ENCODE measurements at regions not wholly inside any gene's neighbourhood (a gene's known extent, or its start where the extent isn't known, plus 50 kb on each side); places are given as distances from the start of the nearest gene placed in this dataset.

GRCh38 chr13:107644136-107644535, 571.2 kb downstream of the LIG4 start:
- no peaks in the 10 kb centered on the region for H3K4me1 ChIP-seq
- no peaks in the 10 kb centered on the region for H3K9me3 ChIP-seq
- TF ChIP-seq, protein P1, sequence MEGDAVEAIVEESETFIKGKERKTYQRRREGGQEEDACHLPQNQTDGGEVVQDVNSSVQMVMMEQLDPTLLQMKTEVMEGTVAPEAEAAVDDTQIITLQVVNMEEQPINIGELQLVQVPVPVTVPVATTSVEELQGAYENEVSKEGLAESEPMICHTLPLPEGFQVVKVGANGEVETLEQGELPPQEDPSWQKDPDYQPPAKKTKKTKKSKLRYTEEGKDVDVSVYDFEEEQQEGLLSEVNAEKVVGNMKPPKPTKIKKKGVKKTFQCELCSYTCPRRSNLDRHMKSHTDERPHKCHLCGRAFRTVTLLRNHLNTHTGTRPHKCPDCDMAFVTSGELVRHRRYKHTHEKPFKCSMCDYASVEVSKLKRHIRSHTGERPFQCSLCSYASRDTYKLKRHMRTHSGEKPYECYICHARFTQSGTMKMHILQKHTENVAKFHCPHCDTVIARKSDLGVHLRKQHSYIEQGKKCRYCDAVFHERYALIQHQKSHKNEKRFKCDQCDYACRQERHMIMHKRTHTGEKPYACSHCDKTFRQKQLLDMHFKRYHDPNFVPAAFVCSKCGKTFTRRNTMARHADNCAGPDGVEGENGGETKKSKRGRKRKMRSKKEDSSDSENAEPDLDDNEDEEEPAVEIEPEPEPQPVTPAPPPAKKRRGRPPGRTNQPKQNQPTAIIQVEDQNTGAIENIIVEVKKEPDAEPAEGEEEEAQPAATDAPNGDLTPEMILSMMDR (IDR thresholded peaks at IDR 0.05), result no peak
- no peak for TF ChIP-seq POLR2A (IDR thresholded peaks at IDR 0.05)
- no peak for ATAC-seq
- no peak overlapping the region for H3K4me3 ChIP-seq
- WGBS (ENCODE audit: insufficient coverage, low coverage, low lambda C conversion rate, missing lambda C conversion rate), result 27% methylated on average over 4 of the region's 4 CpGs
- H3K27ac ChIP-seq, result no peak overlapping the region
- no peak for DNase-seq
- no peaks in the 10 kb centered on the region for H3K36me3 ChIP-seq
- intact Hi-C loops (cut with DNase I), result no loop called here
- H3K27me3 ChIP-seq, result no peaks in the 10 kb centered on the region

- Histone ChIP-seq H3K27me3 (no peaks in the 10 kb centered on the region), H3K4me1 (no peaks in the 10 kb centered on the region), H3K36me3 (no peaks in the 10 kb centered on the region), H3K9me3 (no peaks in the 10 kb centered on the region), H3K27ac (no peak overlapping the region), H3K4me3 (no peak overlapping the region)
- intact Hi-C loops (cut with DNase I), result no loop called here
- no peak for TF ChIP-seq POLR2A (IDR thresholded peaks at IDR 0.05)
- TF ChIP-seq, protein P1 (IDR thresholded peaks at IDR 0.05), result no peak
- no peak for DNase-seq
- 68% methylated on average over 1 of the region's 1 CpG for WGBS (ENCODE audit: insufficient coverage, low coverage, low lambda C conversion rate, missing lambda C conversion rate)
- ATAC-seq, result no peak
These were observed 571.7 kb downstream of the LIG4 start for GRCh38 chr13:107643615-107644014.

GRCh38 chr13:107642831-107643230, 572.5 kb downstream of the LIG4 start:
- intact Hi-C loops (cut with DNase I), result no loop called here
- no peak for ATAC-seq

DNA sequence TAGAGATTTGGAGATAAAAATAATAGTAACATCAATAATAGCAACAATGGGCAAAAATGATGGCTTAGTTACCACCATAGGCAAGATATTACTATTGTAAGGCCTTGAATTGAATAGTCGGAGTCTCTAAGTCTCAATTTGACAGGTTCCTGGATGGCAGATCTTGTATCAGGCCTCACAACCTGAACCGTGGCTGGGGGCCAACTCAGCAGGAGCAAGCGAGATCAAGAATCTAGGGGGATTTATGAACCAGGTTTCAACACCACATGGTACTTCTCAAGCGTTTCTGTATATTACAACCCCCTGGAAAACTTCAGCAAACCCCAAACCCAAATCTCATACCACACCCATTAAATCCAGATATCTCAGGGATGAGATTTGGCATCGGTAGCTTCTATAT, 573.8 kb downstream of the LIG4 start:
- DNase-seq (no peak), ATAC-seq (no peak)
- Histone ChIP-seq H3K36me3 (no peaks in the 10 kb centered on the region), H3K27me3 (no peaks in the 10 kb centered on the region), H3K9me3 (no peaks in the 10 kb centered on the region), H3K4me1 (no peaks in the 10 kb centered on the region), H3K4me3 (no peak overlapping the region), H3K27ac (no peak overlapping the region)
- TF ChIP-seq, protein P1 (IDR thresholded peaks at IDR 0.05), result no peak
- intact Hi-C loops (cut with DNase I), result no loop called here
- 58% methylated on average over 3 of the region's 5 CpGs for WGBS (ENCODE audit: insufficient coverage, low coverage, low lambda C conversion rate, missing lambda C conversion rate)

More at GRCh38 chr13:107642831-107643230, 572.5 kb downstream of the LIG4 start:
- Histone ChIP-seq H3K4me3 (no peak overlapping the region), H3K4me1 (no peaks in the 10 kb centered on the region), H3K36me3 (no peaks in the 10 kb centered on the region), H3K27ac (no peak overlapping the region), H3K27me3 (no peaks in the 10 kb centered on the region), H3K9me3 (no peaks in the 10 kb centered on the region)
- WGBS (ENCODE audit: insufficient coverage, low coverage, low lambda C conversion rate, missing lambda C conversion rate), result 69% methylated on average over 4 of the region's 5 CpGs
- TF ChIP-seq POLR2A (IDR thresholded peaks at IDR 0.05), result no peak
- TF ChIP-seq, protein P1 (IDR thresholded peaks at IDR 0.05), result no peak
- no peak for DNase-seq

GRCh38 chr13:107625648-107626047, 589.7 kb downstream of the LIG4 start:
- H3K27ac ChIP-seq, result no peak overlapping the region
- H3K36me3 ChIP-seq, result no peaks in the 10 kb centered on the region
- H3K27me3 ChIP-seq, result no peaks in the 10 kb centered on the region
- H3K4me3 ChIP-seq, result no peak overlapping the region
- no peaks in the 10 kb centered on the region for H3K4me1 ChIP-seq
- intact Hi-C loops (cut with DNase I), result no loop called here
- 45% methylated on average over 3 of the region's 3 CpGs for WGBS (ENCODE audit: insufficient coverage, low coverage, low lambda C conversion rate, missing lambda C conversion rate)
- DNase-seq, result no peak
- ATAC-seq, result no peak
- no peaks in the 10 kb centered on the region for H3K9me3 ChIP-seq
- TF ChIP-seq POLR2A (IDR thresholded peaks at IDR 0.05), result no peak
- TF ChIP-seq, protein P1 (IDR thresholded peaks at IDR 0.05), result no peak
